Testis (tissue), 2 donors: ENCODE measurements at regions not wholly inside any gene's neighbourhood (a gene's known extent, or its start where the extent isn't known, plus 50 kb on each side); places are given as distances from the start of the nearest gene placed in this dataset.

Experiments
- POLR2A ChIP-seq: fragments of 450-650 bp; IDR thresholded peaks from one replicate; pipeline ENCODE4 v1.6.1; 2017; ENCODE audit warnings: antibody characterized with exemption, mild to moderate bottlenecking, moderate library complexity
- TF ChIP-seq, protein P1 (sequence below), 3 experiments: fragments of 450-650 bp in 2 of 3; fragments of 200-600 bp in 1 of 3; sonication (generic) in 1 of 3; IDR thresholded peaks; one replicate each; pipeline ENCODE4 v1.5.1; 2016 to 2019; ENCODE audit warnings: antibody characterized with exemption in 3 of 3, mild to moderate bottlenecking in 2 of 3, moderate library complexity in 1 of 3

DNA sequence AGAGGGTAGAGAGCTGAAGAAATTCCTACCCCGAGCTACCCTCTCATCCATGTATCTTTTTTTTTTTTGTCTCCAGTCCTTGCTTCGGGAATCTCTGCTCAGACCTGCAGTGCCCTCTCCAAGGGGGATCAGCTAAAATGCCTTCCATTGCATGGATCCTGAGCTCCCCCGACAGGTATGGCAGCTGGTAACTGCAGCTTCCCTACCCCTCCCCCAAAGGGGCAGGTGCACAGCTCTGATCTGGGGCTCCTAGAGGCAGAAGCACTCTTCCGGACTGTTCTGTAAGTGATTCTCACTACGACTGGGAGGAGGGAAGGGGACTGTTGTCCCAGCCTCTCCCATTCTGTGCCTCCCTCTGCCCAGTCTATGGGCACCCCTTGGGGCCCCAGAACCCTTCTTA is 169.6 kb downstream of the MELK start:
- TF ChIP-seq, protein P1, sequence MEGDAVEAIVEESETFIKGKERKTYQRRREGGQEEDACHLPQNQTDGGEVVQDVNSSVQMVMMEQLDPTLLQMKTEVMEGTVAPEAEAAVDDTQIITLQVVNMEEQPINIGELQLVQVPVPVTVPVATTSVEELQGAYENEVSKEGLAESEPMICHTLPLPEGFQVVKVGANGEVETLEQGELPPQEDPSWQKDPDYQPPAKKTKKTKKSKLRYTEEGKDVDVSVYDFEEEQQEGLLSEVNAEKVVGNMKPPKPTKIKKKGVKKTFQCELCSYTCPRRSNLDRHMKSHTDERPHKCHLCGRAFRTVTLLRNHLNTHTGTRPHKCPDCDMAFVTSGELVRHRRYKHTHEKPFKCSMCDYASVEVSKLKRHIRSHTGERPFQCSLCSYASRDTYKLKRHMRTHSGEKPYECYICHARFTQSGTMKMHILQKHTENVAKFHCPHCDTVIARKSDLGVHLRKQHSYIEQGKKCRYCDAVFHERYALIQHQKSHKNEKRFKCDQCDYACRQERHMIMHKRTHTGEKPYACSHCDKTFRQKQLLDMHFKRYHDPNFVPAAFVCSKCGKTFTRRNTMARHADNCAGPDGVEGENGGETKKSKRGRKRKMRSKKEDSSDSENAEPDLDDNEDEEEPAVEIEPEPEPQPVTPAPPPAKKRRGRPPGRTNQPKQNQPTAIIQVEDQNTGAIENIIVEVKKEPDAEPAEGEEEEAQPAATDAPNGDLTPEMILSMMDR (IDR thresholded peaks at IDR 0.05): no peak
- TF ChIP-seq POLR2A: no peak
